IMR-90 (cell line): ENCODE measurements at regions not wholly inside any gene's neighbourhood (a gene's known extent, or its start where the extent isn't known, plus 50 kb on each side); places are given as distances from the start of the nearest gene placed in this dataset.

Experiments used
- ATAC-seq: fragments of 200-7000 bp; cut with Tn5 transposase; 2 replicates; pipeline ENCODE4 v1.9.1; 2020; ENCODE audit warnings: low read depth, mild to moderate bottlenecking, moderate library complexity
- BruUV-seq: library from RNA; stranded (reverse); fragments of 400-500 nt; replicated peaks from 2 replicates; lab custom pipeline; 2021; lab: Mats Ljungman, UMichigan
- CTCF ChIA-PET: fragments of 300-600 bp; formaldehyde crosslinking; extraction: SDS; loops from one replicate; lab custom pipeline; 2021; ENCODE audit warnings: antibody characterized with exemption; lab: Yijun Ruan, JAX
- POLR2A ChIA-PET: fragments of 300-600 bp; sonication (Branson Sonifier 250); formaldehyde crosslinking; loops from one replicate; lab custom pipeline; 2022; ENCODE audit warnings: antibody characterized with exemption; ENCODE audit not compliant: unreplicated experiment; lab: Charles Lee
- DNase-seq: peaks from one replicate; pipeline ENCODE4 v3.0.0; 2013
- H2AFZ ChIP-seq: replicated peaks from 2 replicates; pipeline ENCODE3; 2013; ENCODE audit warnings: low read length, mild to moderate bottlenecking; ENCODE audit not compliant: poor library complexity
- H2AK5ac ChIP-seq: 2 replicates; pipeline ENCODE4 v1.6.1; 2013; ENCODE audit warnings: low read depth, low read length, inconsistent platforms
- H2AK9ac ChIP-seq: replicated peaks from 2 replicates; pipeline ENCODE3; 2013; ENCODE audit warnings: mild to moderate bottlenecking, low read depth, low read length, moderate library complexity; ENCODE audit not compliant: poor library complexity
- H2BK120ac ChIP-seq: 2 replicates; pipeline ENCODE4 v1.6.1; 2013; ENCODE audit warnings: low read depth, low read length, inconsistent platforms
- H2BK15ac ChIP-seq: 3 replicates; pipeline ENCODE4 v1.6.1; 2013; ENCODE audit warnings: low read depth, low read length, inconsistent platforms
- H2BK20ac ChIP-seq: 2 replicates; pipeline ENCODE4 v1.6.1; 2013; ENCODE audit warnings: low read depth, mild to moderate bottlenecking, inconsistent platforms, low read length, moderate library complexity
- H2BK5ac ChIP-seq: 2 replicates; pipeline ENCODE4 v1.6.1; 2013; ENCODE audit warnings: mild to moderate bottlenecking, low read depth, low read length, inconsistent platforms; ENCODE audit not compliant: poor library complexity, severe bottlenecking
- H3K14ac ChIP-seq: replicated peaks from 2 replicates; pipeline ENCODE4 v1.6.1; 2013; ENCODE audit warnings: low read depth, low read length, inconsistent platforms
- H3K18ac ChIP-seq: 2 replicates; pipeline ENCODE4 v1.6.1; 2013; ENCODE audit warnings: low read depth, low read length, control low read depth
- H3K23ac ChIP-seq: 2 replicates; pipeline ENCODE4 v1.6.1; 2013; ENCODE audit warnings: low read depth, low read length, inconsistent platforms
- H3K27ac ChIP-seq: 2 replicates; pipeline ENCODE4 v1.5.1; 2013; ENCODE audit warnings: mild to moderate bottlenecking, control low read depth, low read length; ENCODE audit not compliant: insufficient read depth
- H3K27me3 ChIP-seq: 2 replicates; pipeline ENCODE4 v1.6.1; 2013; ENCODE audit warnings: low read length; ENCODE audit not compliant: control insufficient read depth, insufficient read depth
- H3K36me3 ChIP-seq: 2 replicates; pipeline ENCODE4 v1.6.1; 2013; ENCODE audit warnings: low read length, mixed read lengths; ENCODE audit not compliant: control insufficient read depth, insufficient read depth
- H3K4ac ChIP-seq: 2 replicates; pipeline ENCODE4 v1.6.1; 2013; ENCODE audit warnings: low read depth, low read length, inconsistent platforms
- H3K4me1 ChIP-seq: 2 replicates; pipeline ENCODE4 v1.6.1; 2013; ENCODE audit warnings: low read length, mixed read lengths; ENCODE audit not compliant: control insufficient read depth, insufficient read depth
- H3K4me2 ChIP-seq: 2 replicates; pipeline ENCODE4 v1.6.1; 2013; ENCODE audit warnings: low read depth, mild to moderate bottlenecking, control low read depth, low read length, moderate library complexity
- H3K4me3 ChIP-seq: 2 replicates; pipeline ENCODE4 v1.5.1; 2013; ENCODE audit warnings: low read depth, mild to moderate bottlenecking, control low read depth, low read length, moderate library complexity; ENCODE audit not compliant: insufficient read depth
- H3K56ac ChIP-seq: 2 replicates; pipeline ENCODE4 v1.6.1; 2013; ENCODE audit warnings: low read length, inconsistent platforms; ENCODE audit not compliant: insufficient read depth; ENCODE audit errors: extremely low read depth
- H3K79me1 ChIP-seq, 2 experiments: 2 replicates each; pipeline ENCODE4 v1.6.1; 2013; ENCODE audit warnings: low read length in 2 of 2, inconsistent platforms in 1 of 2, low read depth in 1 of 2
- H3K9ac ChIP-seq: 2 replicates; pipeline ENCODE4 v1.6.1; 2013; ENCODE audit warnings: low read depth, low read length, control low read depth
- H3K9me1 ChIP-seq: 2 replicates; pipeline ENCODE4 v1.6.1; 2013; ENCODE audit warnings: low read length, inconsistent platforms; ENCODE audit not compliant: insufficient read depth
- H3K9me3 ChIP-seq: 2 replicates; pipeline ENCODE4 v1.6.1; 2013; ENCODE audit warnings: low read length; ENCODE audit not compliant: control insufficient read depth, insufficient read depth
- H4K20me1 ChIP-seq: 2 replicates; pipeline ENCODE4 v1.6.1; 2013; ENCODE audit warnings: low read length, inconsistent platforms; ENCODE audit not compliant: insufficient read depth
- H4K5ac ChIP-seq: 2 replicates; pipeline ENCODE4 v1.6.1; 2013; ENCODE audit warnings: mild to moderate bottlenecking, low read depth, low read length, control low read depth
- H4K8ac ChIP-seq, 2 experiments: 2 replicates each; pipeline ENCODE4 v1.6.1; 2013; ENCODE audit warnings: low read depth in 2 of 2, low read length in 2 of 2, control low read depth in 1 of 2, inconsistent platforms in 1 of 2
- H4K91ac ChIP-seq: 2 replicates; pipeline ENCODE4 v1.6.1; 2013; ENCODE audit warnings: low read depth, low read length, inconsistent platforms; ENCODE audit not compliant: insufficient read depth
- BHLHE40 ChIP-seq: fragments of 150-350 bp; IDR thresholded peaks from 2 replicates; pipeline ENCODE4 v1.6.1; 2016; ENCODE audit warnings: mild to moderate bottlenecking, low read depth, low read length
- CEBPB ChIP-seq: IDR thresholded peaks from 2 replicates; pipeline ENCODE4 v1.6.1; 2012; ENCODE audit warnings: low read depth, low read length, improper control_type of control experiment
- CHD1 ChIP-seq: IDR thresholded peaks from 2 replicates; pipeline ENCODE4 v1.6.1; 2012; ENCODE audit warnings: low read depth, low read length, improper control_type of control experiment
- ELK1 ChIP-seq: fragments of 150-350 bp; IDR thresholded peaks from 2 replicates; pipeline ENCODE4 v1.6.1; 2016; ENCODE audit warnings: low read depth, mild to moderate bottlenecking, low read length, moderate library complexity, borderline replicate concordance
- FOS ChIP-seq: fragments of 150-350 bp; IDR thresholded peaks from 2 replicates; pipeline ENCODE4 v1.6.1; 2016; ENCODE audit warnings: low read depth, low read length
- MAFK ChIP-seq: IDR thresholded peaks from 2 replicates; pipeline ENCODE4 v1.6.1; 2012; ENCODE audit warnings: low read depth, low read length, improper control_type of control experiment
- MAZ ChIP-seq: IDR thresholded peaks from 2 replicates; pipeline ENCODE4 v1.6.1; 2012; ENCODE audit warnings: low read depth, mild to moderate bottlenecking, low read length, improper control_type of control experiment, moderate library complexity, borderline replicate concordance
- MXI1 ChIP-seq: IDR thresholded peaks from 2 replicates; pipeline ENCODE4 v1.6.1; 2012; ENCODE audit warnings: low read depth, mild to moderate bottlenecking, low read length, moderate library complexity, borderline replicate concordance
- NFE2L2 ChIP-seq: fragments of 150-350 bp; IDR thresholded peaks from 2 replicates; pipeline ENCODE4 v1.6.1; 2016; ENCODE audit warnings: low read depth, mild to moderate bottlenecking, low read length
- POLR2A ChIP-seq: IDR thresholded peaks from 2 replicates; pipeline ENCODE4 v1.6.1; 2012; ENCODE audit warnings: mild to moderate bottlenecking, low read depth, low read length
- RAD21 ChIP-seq: IDR thresholded peaks from 2 replicates; pipeline ENCODE4 v1.6.1; 2012; ENCODE audit warnings: low read length, improper control_type of control experiment
- RCOR1 ChIP-seq: IDR thresholded peaks from 2 replicates; pipeline ENCODE4 v1.6.1; 2012; ENCODE audit warnings: mild to moderate bottlenecking, low read length, improper control_type of control experiment; ENCODE audit not compliant: insufficient replicate concordance
- RFX5 ChIP-seq: IDR thresholded peaks from 2 replicates; pipeline ENCODE4 v1.8.0; 2012; ENCODE audit warnings: low read depth, mild to moderate bottlenecking, low read length, moderate library complexity
- SMC3 ChIP-seq: fragments of 150-350 bp; IDR thresholded peaks from 2 replicates; pipeline ENCODE4 v1.6.1; 2016; ENCODE audit warnings: low read depth, mild to moderate bottlenecking, antibody characterized with exemption, low read length, moderate library complexity
- USF2 ChIP-seq: fragments of 150-350 bp; IDR thresholded peaks from 2 replicates; pipeline ENCODE4 v1.6.1; 2017; ENCODE audit warnings: mild to moderate bottlenecking, antibody characterized with exemption, low read length, low read depth
- WGBS, 2 experiments: methylation state at CpG; one replicate each; pipeline versions ENCODE4 v1.1.5 to v1.1.7; 2013; ENCODE audit warnings: missing lambda C conversion rate in 2 of 2; ENCODE audit not compliant: insufficient read length in 1 of 2; ENCODE audit errors: extremely low coverage in 2 of 2; 5-methylcytosine and 5-hydroxymethylcytosine counted together
- dilution Hi-C: fragments of 300-500 bp; cut with HindIII; formaldehyde crosslinking; loops from one replicate; pipeline ENCODE4 v1.14.3; 2018; ENCODE audit warnings: low sequenced_read_pairs; ENCODE audit not compliant: unreplicated experiment
- in situ Hi-C: fragments of 300-500 bp; cut with MboI; formaldehyde crosslinking; loops from 3 replicates; pipeline ENCODE4 v1.14.3; 2019; ENCODE audit warnings: low sequenced_read_pairs, inconsistent platforms, mixed read lengths
- intact Hi-C: fragments of 100-400 bp; cut with micrococcal nuclease; formaldehyde crosslinking; loops from 2 replicates; pipeline ENCODE4 v1.10.0; 2022
- TF ChIP-seq, protein P1 (sequence below): conservative IDR thresholded peaks from 2 replicates; pipeline ENCODE4 v1.5.1; 2012; ENCODE audit warnings: mild to moderate bottlenecking, low read depth, low read length, improper control_type of control experiment

DNA sequence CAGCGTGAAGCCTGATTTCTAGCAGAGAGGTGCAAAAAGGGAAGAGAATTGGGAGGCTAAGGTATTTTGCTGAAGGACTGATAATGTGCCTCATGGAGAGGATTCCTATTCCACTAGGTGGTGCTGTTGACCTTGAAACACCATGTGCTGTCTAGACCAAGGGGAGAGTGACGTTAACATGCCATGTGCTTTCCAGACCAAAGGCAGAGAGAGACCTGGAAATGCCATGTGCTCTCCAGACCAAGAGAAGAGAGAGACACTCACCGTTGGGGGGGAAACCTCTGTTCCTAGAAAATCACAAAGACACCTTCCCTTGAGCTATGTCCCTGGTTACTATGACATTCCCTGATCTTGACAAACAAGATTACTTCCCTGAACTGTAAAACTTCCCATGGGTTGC, 286.0 kb upstream of the TUSC1 start:
- H2AFZ ChIP-seq: no peak overlapping the region
- no peak overlapping the region for H4K91ac ChIP-seq
- H2AK5ac ChIP-seq: no peak overlapping the region
- ATAC-seq: peak; percentile 57
- BruUV-seq: no TSS peak
- H3K4me2 ChIP-seq: no peak overlapping the region
- dilution Hi-C loops: no loop called here
- CTCF ChIA-PET: interaction anchor here (0.8 to 2.1 kb wide), 5 partner anchors 10 to 652 kb away, joined by 3 to 16 read pairs (median 3); no protein-coding TSS in a partner anchor
- intact Hi-C loops: loop anchor here (1.0 to 10.0 kb wide), 3 partner anchors 201 to 692 kb away; no protein-coding TSS in a partner anchor
- no peaks in the 10 kb centered on the region for H3K9me1 ChIP-seq
- H3K27ac ChIP-seq: no peak overlapping the region
- H3K36me3 ChIP-seq: no peaks in the 10 kb centered on the region
- no peak overlapping the region for H4K8ac ChIP-seq
- H4K20me1 ChIP-seq: no peaks in the 10 kb centered on the region
- no peak overlapping the region for H2BK15ac ChIP-seq
- no peak overlapping the region for H2BK120ac ChIP-seq
- H3K79me1 ChIP-seq: no peaks in the 10 kb centered on the region
- no peak overlapping the region for H3K14ac ChIP-seq
- no peak overlapping the region for H3K18ac ChIP-seq
- no peaks in the 10 kb centered on the region for H3K9me3 ChIP-seq
- POLR2A ChIA-PET: no interaction called here
- H3K56ac ChIP-seq: no peak overlapping the region
- H3K4ac ChIP-seq: no peak overlapping the region
- no peak overlapping the region for H3K4me3 ChIP-seq
- no peak overlapping the region for H3K23ac ChIP-seq
- no peak overlapping the region for H2BK5ac ChIP-seq
- H3K4me1 ChIP-seq: no peaks in the 10 kb centered on the region
- WGBS, 2 experiments: no CpG with 5 or more reads among the region's 3 CpGs
- peak; percentile 82 for DNase-seq
- H3K9ac ChIP-seq: no peak overlapping the region
- in situ Hi-C loops: no loop called here
- H3K27me3 ChIP-seq: no peaks in the 10 kb centered on the region
- no peak for TF ChIP-seq POLR2A
- peak; percentile 94 for TF ChIP-seq MXI1
- TF ChIP-seq RAD21: peak; percentile 92
- no peak for TF ChIP-seq RCOR1
- TF ChIP-seq CHD1: no peak
- TF ChIP-seq ELK1: no peak
- TF ChIP-seq FOS: no peak
- TF ChIP-seq USF2: no peak; the same call in 1 of the 2 replicates
- no peak for TF ChIP-seq MAFK
- no peak for TF ChIP-seq BHLHE40
- TF ChIP-seq, protein P1, sequence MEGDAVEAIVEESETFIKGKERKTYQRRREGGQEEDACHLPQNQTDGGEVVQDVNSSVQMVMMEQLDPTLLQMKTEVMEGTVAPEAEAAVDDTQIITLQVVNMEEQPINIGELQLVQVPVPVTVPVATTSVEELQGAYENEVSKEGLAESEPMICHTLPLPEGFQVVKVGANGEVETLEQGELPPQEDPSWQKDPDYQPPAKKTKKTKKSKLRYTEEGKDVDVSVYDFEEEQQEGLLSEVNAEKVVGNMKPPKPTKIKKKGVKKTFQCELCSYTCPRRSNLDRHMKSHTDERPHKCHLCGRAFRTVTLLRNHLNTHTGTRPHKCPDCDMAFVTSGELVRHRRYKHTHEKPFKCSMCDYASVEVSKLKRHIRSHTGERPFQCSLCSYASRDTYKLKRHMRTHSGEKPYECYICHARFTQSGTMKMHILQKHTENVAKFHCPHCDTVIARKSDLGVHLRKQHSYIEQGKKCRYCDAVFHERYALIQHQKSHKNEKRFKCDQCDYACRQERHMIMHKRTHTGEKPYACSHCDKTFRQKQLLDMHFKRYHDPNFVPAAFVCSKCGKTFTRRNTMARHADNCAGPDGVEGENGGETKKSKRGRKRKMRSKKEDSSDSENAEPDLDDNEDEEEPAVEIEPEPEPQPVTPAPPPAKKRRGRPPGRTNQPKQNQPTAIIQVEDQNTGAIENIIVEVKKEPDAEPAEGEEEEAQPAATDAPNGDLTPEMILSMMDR: peak; percentile 82
- no peak for TF ChIP-seq RFX5
- TF ChIP-seq CEBPB: no peak
- TF ChIP-seq NFE2L2: no peak
- TF ChIP-seq SMC3: peak; percentile 94
- no peak for TF ChIP-seq MAZ
- H2BK20ac ChIP-seq: no peak overlapping the region
- H2AK9ac ChIP-seq: no peak overlapping the region
- no peak overlapping the region for H4K5ac ChIP-seq
